22Rv1 (cell line): ENCODE measurements at regions not wholly inside any gene's neighbourhood (a gene's known extent, or its start where the extent isn't known, plus 50 kb on each side); places are given as distances from the start of the nearest gene placed in this dataset.

Experiments used
- H3K27ac ChIP-seq: fragments of 450-650 bp; 2 replicates; pipeline ENCODE4 v1.5.1; 2017
- ZFX ChIP-seq: fragments of 450-650 bp; IDR thresholded peaks from 2 replicates; pipeline ENCODE4 v1.6.1; 2017; ENCODE audit warnings: antibody characterized with exemption, borderline replicate concordance
- TF ChIP-seq, protein P1 (sequence below): fragments of 450-650 bp; IDR thresholded peaks from 2 replicates; pipeline ENCODE4 v1.5.1; 2017; ENCODE audit warnings: mild to moderate bottlenecking

DNA sequence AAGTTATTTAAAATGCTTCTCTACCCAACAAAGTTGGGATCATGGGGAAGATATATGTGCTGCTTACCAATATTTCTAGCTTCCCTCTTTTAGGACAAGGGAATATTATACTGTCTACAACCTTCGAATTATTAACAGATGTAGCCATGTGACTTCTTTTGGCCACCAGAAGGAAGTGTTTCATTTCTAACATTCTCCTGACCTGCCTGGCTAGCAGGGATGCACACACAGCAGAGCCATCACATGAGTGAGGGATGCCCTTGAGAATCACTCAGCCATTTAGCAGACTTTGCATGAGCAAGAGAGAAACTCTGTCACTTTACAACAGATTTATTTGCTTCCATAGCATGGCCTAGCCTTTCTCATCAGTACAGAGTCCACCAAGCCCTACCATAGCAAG lies 230.7 kb upstream of the MARCKS start:
- TF ChIP-seq, protein P1, sequence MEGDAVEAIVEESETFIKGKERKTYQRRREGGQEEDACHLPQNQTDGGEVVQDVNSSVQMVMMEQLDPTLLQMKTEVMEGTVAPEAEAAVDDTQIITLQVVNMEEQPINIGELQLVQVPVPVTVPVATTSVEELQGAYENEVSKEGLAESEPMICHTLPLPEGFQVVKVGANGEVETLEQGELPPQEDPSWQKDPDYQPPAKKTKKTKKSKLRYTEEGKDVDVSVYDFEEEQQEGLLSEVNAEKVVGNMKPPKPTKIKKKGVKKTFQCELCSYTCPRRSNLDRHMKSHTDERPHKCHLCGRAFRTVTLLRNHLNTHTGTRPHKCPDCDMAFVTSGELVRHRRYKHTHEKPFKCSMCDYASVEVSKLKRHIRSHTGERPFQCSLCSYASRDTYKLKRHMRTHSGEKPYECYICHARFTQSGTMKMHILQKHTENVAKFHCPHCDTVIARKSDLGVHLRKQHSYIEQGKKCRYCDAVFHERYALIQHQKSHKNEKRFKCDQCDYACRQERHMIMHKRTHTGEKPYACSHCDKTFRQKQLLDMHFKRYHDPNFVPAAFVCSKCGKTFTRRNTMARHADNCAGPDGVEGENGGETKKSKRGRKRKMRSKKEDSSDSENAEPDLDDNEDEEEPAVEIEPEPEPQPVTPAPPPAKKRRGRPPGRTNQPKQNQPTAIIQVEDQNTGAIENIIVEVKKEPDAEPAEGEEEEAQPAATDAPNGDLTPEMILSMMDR: no peak
- no peak for TF ChIP-seq ZFX
- H3K27ac ChIP-seq: no peak overlapping the region

DNA sequence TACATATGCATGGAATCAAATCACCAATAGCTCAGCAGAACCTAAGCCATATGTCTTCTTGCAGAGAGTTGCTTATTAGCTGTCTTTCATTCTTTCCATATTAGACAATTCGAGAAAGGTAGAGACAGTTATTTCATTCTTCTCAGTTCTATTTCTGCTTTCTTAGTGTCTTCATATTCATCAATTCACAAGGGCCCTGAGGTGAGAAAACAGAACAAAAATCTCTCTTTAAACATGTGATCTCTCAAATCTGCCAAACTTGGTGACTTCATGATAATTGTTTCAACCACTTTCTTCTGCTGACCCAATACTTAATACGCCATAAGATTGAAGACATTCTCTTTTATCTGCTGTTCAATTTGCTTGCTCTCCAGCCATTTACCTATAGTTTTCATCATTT lies 229.7 kb upstream of the MARCKS start:
- H3K27ac ChIP-seq: no peak overlapping the region
- TF ChIP-seq, protein P1: no peak
- TF ChIP-seq ZFX: no peak

GRCh38 chr6:113629256-113629655 lies 227.9 kb upstream of the MARCKS start:
- no peak overlapping the region for H3K27ac ChIP-seq
- TF ChIP-seq, protein P1: no peak
- no peak for TF ChIP-seq ZFX

GRCh38 chr6:113629975-113630737 lies 227.0 kb upstream of the MARCKS start:
- no peak overlapping the region for H3K27ac ChIP-seq
- TF ChIP-seq ZFX: no peak
- TF ChIP-seq, protein P1: no peak

DNA sequence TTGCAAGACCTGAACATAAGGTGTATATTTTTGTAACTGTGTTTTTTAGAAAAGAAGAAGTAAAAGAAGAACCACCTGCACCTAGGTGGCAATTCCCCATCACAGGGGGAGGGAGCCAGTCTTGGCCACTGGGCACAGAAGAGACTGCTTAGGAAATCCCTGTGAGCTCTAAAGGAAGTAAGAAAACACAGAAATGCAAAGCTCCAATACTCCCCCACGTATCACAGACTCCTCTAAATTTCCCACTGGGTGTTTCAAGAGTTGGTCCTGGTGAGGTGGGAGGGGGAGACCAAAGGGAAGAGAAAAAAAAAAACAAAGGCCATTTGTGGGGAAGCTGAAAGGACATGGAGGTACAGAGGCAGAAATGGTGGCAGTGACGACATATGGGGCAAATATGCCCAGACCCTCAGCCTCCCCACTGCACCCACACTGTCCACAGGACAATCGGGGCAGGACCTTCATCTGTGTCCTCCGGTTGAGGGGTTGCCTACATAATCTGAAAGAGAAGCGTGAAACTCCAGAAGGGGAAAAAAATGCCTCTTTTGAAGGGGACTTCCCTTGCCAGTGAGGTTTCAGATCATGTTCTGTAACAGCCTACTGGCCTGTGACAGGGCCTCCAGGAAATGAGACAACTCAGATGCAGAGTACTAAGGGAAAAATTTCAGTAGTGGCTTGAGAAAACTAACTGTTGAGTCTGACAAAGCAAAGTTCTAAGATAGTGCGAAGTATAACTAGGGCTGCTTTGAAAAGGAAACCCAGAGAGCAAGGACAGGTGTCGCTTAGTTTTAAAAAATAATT lies 226.2 kb upstream of the MARCKS start:
- no peak overlapping the region for H3K27ac ChIP-seq
- TF ChIP-seq, protein P1: no peak
- TF ChIP-seq ZFX: no peak

GRCh38 chr6:113631666-113632065 lies 225.5 kb upstream of the MARCKS start:
- H3K27ac ChIP-seq: no peak overlapping the region
- TF ChIP-seq ZFX: no peak
- TF ChIP-seq, protein P1: no peak

DNA sequence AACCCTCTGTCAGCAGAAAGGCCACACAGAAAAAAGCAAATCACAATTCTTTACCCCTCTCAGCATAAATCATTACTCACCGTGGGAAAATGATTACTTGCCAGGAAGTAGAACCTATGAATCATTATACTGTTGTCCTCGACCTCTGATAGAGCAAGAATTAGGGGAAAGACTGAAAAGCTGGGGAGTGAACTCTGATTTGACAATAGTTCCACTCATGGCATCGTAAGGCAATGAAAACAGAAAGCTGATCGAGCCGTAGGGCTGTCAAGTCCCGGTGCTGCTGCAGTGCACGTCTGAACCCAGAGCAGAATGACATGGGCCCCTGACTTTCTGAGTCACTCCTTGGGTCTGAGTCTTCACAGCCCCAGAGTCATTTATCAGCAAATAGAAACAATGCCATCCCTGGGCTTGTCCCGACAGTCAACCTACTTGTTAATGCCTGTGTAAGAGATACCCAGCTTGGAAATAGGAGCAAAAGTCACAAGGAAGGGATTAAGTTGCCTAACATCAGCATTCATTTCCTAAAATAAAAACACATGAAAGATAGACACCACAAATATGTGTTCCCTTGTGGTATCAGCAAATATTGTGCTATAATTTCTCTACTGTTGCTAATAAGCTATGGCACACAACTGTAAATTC lies 224.8 kb upstream of the MARCKS start:
- TF ChIP-seq, protein P1: no peak
- no peak for TF ChIP-seq ZFX
- no peak overlapping the region for H3K27ac ChIP-seq
